HAP-1 (cell line): ENCODE measurements at regions not wholly inside any gene's neighbourhood (a gene's known extent, or its start where the extent isn't known, plus 50 kb on each side); places are given as distances from the start of the nearest gene placed in this dataset.
"Not testable (repeated sequence)": the region's sequence is repeated elsewhere in the genome, so short reads cannot be mapped to it uniquely, and the experiment has no call there.

Experiments used
- DNase-seq, 2 experiments: peaks; one replicate each; pipeline ENCODE4 v3.0.0-alpha.2; 2016 to 2020; ENCODE audit warnings: low spot score in 2 of 2
- H3K27me3 ChIP-seq: fragments of 250-450 bp; sonication (Bioruptor Pico); 2 replicates; pipeline ENCODE4 v1.5.1; 2020; ENCODE audit warnings: low read depth, mild to moderate bottlenecking, moderate library complexity
- H3K36me3 ChIP-seq: fragments of 250-450 bp; sonication (Bioruptor Pico); replicated peaks from 2 replicates; pipeline ENCODE4 v1.5.1; 2020; ENCODE audit warnings: mild to moderate bottlenecking
- H3K4me1 ChIP-seq: fragments of 250-450 bp; sonication (Bioruptor Pico); 2 replicates; pipeline ENCODE4 v1.5.1; 2020; ENCODE audit warnings: mild to moderate bottlenecking
- H3K4me3 ChIP-seq: fragments of 250-450 bp; sonication (Bioruptor Pico); 2 replicates; pipeline ENCODE4 v1.5.1; 2020; ENCODE audit warnings: mild to moderate bottlenecking, moderate library complexity
- H3K9me3 ChIP-seq: fragments of 250-450 bp; sonication (Bioruptor Pico); 2 replicates; pipeline ENCODE4 v1.5.1; 2020; ENCODE audit warnings: mild to moderate bottlenecking, moderate library complexity
- in situ Hi-C: fragments of 300-500 bp; cut with MboI; formaldehyde crosslinking; loops from 3 replicates; pipeline ENCODE4 v1.14.3; 2020; ENCODE audit warnings: low sequenced_read_pairs, inconsistent platforms, mixed read lengths

DNA sequence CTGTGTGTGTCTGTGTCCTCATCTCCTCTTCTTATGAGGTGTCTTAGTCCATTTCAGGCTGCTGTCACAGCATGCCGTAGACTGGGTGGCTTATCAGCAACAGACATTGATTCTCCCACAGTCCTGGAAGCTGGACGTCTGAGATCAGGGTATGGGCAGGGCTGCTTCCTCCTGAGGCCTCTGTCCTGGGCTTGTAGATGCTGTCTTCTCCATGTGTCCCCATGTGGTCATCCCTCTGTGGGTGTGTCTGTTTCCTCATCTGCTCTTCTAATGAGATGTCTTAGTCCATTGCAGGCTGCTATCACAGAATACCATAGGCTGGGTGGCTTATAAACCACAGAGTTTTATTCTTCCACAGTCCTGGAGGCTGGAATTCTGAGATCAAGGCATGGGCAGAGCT is 205.0 kb upstream of the USP9Y start:
- Histone ChIP-seq H3K36me3 (no peaks in the 10 kb centered on the region), H3K9me3 (no peaks in the 10 kb centered on the region), H3K4me3 (no peak overlapping the region), H3K27me3 (no peaks in the 10 kb centered on the region), H3K4me1 (no peaks in the 10 kb centered on the region)
- in situ Hi-C loops, result no loop called here
- no peak for DNase-seq

- H3K4me1 ChIP-seq, result no peaks in the 10 kb centered on the region
Observed at GRCh38 chrY:12500096-12500495, 200.9 kb upstream of the USP9Y start.

DNA sequence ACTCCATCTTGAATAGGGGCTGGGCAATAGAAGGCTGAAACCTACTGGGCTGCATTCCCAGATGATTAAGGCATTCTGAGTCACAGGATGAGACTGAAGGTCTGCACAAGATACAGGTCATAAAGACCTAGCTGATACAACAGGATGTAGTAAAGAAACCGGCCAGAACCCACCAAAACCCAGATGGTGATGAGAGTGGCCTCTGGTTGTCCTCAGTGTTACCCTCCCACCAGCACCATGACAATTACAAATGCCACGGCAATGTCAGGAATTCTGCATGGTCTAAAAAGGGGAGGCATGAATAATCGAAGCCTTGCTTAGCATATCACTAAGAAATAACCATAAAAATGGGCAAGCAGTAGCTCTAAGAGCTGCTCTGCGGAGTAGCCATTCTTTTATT is 197.0 kb upstream of the USP9Y start:
- H3K27me3 ChIP-seq, H3K4me3 ChIP-seq, DNase-seq, in situ Hi-C loops, H3K36me3 ChIP-seq, H3K9me3 ChIP-seq, H3K4me1 ChIP-seq: not testable (repeated sequence)

More at GRCh38 chrY:12500096-12500495, 200.9 kb upstream of the USP9Y start:
- no peak for DNase-seq
- Histone ChIP-seq H3K9me3 (no peaks in the 10 kb centered on the region), H3K36me3 (no peaks in the 10 kb centered on the region), H3K4me3 (no peak overlapping the region), H3K27me3 (no peaks in the 10 kb centered on the region)
- in situ Hi-C loops, result no loop called here

DNA sequence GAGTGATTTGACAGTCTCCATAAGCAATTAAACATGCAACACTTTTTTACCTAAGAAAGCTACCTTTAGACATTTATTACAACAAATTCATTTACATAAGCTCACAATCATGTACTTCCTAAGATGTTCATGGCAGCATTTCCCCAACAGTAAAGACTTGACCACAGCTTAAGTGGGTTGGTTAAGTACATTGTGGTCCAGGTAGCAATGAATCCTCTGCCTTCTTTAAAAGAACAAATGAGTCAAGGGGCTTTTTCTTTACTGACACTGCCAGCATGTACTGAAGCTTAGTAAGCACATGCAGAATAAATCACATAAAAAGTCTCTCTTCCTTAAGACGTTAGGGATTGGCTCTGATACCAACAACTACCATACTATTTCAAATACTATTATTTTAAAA is 183.7 kb upstream of the USP9Y start:
- no peaks in the 10 kb centered on the region for H3K9me3 ChIP-seq
- no peaks in the 10 kb centered on the region for H3K4me1 ChIP-seq
- no peak overlapping the region for H3K4me3 ChIP-seq
- no peaks in the 10 kb centered on the region for H3K27me3 ChIP-seq
- in situ Hi-C loops, result no loop called here
- no peak for DNase-seq
- H3K36me3 ChIP-seq, result no peaks in the 10 kb centered on the region

GRCh38 chrY:12525206-12525605 is 175.8 kb upstream of the USP9Y start:
- Histone ChIP-seq H3K36me3 (no peaks in the 10 kb centered on the region), H3K4me3 (no peak overlapping the region), H3K4me1 (no peaks in the 10 kb centered on the region), H3K9me3 (no peaks in the 10 kb centered on the region), H3K27me3 (no peaks in the 10 kb centered on the region)
- in situ Hi-C loops, result no loop called here
- no peak for DNase-seq

GRCh38 chrY:12526362-12527063 is 174.5 kb upstream of the USP9Y start:
- DNase-seq, result no peak
- H3K27me3 ChIP-seq, result no peaks in the 10 kb centered on the region
- H3K9me3 ChIP-seq, result no peaks in the 10 kb centered on the region
- H3K4me1 ChIP-seq, result no peaks in the 10 kb centered on the region
- in situ Hi-C loops, result no loop called here
- no peak overlapping the region for H3K4me3 ChIP-seq
- no peaks in the 10 kb centered on the region for H3K36me3 ChIP-seq

DNA sequence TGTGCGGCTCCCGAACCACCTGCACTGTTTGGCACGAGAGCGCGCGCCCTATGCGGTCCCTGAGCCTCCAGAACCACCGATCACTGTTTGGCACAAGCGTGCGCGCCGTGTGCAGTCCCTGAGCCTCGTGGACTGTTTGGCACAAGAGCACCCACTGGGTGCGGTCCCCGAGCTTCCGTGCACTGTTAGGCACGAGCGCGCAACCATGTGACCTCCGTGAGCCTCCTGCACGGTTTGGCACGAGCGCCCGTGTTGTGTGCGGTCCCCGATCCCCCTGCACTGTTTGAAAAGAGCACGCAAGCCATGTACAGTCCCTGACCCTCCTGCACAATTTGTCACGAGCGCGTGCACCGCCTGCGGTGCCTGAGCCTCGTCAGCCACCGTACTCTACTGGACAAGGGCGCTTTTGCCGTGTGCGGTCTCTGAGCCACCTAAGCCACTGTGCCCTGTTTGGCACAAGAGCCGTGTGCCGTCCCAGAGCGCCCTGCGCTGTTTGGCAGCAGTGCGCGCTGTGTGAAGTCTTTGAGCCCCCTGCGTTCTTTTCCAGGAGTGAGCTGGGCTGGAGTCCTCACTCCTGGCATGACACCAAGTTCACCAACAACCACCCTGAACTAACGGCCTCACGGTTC is 163.7 kb upstream of the USP9Y start:
- Histone ChIP-seq H3K9me3 (no peaks in the 10 kb centered on the region), H3K36me3 (no peaks in the 10 kb centered on the region), H3K4me3 (no peak overlapping the region), H3K27me3 (no peaks in the 10 kb centered on the region), H3K4me1 (no peaks in the 10 kb centered on the region)
- DNase-seq, result no peak
- in situ Hi-C loops, result no loop called here

GRCh38 chrY:12546746-12547420 is 154.1 kb upstream of the USP9Y start:
- Histone ChIP-seq H3K4me1 (no peaks in the 10 kb centered on the region), H3K9me3 (no peaks in the 10 kb centered on the region), H3K4me3 (no peak overlapping the region), H3K36me3 (no peaks in the 10 kb centered on the region), H3K27me3 (no peaks in the 10 kb centered on the region)
- in situ Hi-C loops, result no loop called here
- DNase-seq, result no peak

- no peaks in the 10 kb centered on the region for H3K4me1 ChIP-seq
- no peak overlapping the region for H3K4me3 ChIP-seq
- no peaks in the 10 kb centered on the region for H3K36me3 ChIP-seq
- DNase-seq, result no peak
- H3K9me3 ChIP-seq, result no peaks in the 10 kb centered on the region
- no peaks in the 10 kb centered on the region for H3K27me3 ChIP-seq
- in situ Hi-C loops, result no loop called here
Observed at GRCh38 chrY:12552471-12553283, 148.4 kb upstream of the USP9Y start.

- in situ Hi-C loops, result no loop called here
- no peak for DNase-seq
- no peaks in the 10 kb centered on the region for H3K36me3 ChIP-seq
- H3K27me3 ChIP-seq, result no peaks in the 10 kb centered on the region
- H3K9me3 ChIP-seq, result no peaks in the 10 kb centered on the region
- no peaks in the 10 kb centered on the region for H3K4me1 ChIP-seq
- no peak overlapping the region for H3K4me3 ChIP-seq
Observed at GRCh38 chrY:12553909-12554308, 147.1 kb upstream of the USP9Y start.

GRCh38 chrY:12555005-12555404 is 146.0 kb upstream of the USP9Y start:
- Histone ChIP-seq H3K27me3 (no peaks in the 10 kb centered on the region), H3K9me3 (no peaks in the 10 kb centered on the region), H3K36me3 (no peaks in the 10 kb centered on the region), H3K4me1 (no peaks in the 10 kb centered on the region), H3K4me3 (no peak overlapping the region)
- no peak for DNase-seq
- in situ Hi-C loops, result no loop called here

- no peak for DNase-seq
- in situ Hi-C loops, result no loop called here
Observed at GRCh38 chrY:12559007-12559406, 142.0 kb upstream of the USP9Y start.

GRCh38 chrY:12576278-12576677 is 124.8 kb upstream of the USP9Y start:
- in situ Hi-C loops, result no loop called here
- Histone ChIP-seq H3K36me3 (no peaks in the 10 kb centered on the region), H3K27me3 (no peaks in the 10 kb centered on the region), H3K4me1 (no peaks in the 10 kb centered on the region), H3K9me3 (no peaks in the 10 kb centered on the region), H3K4me3 (no peak overlapping the region)
- DNase-seq, result no peak

More at GRCh38 chrY:12559007-12559406, 142.0 kb upstream of the USP9Y start:
- Histone ChIP-seq H3K4me1 (no peaks in the 10 kb centered on the region), H3K4me3 (no peak overlapping the region), H3K36me3 (no peaks in the 10 kb centered on the region), H3K9me3 (no peaks in the 10 kb centered on the region), H3K27me3 (no peaks in the 10 kb centered on the region)
